NCI-H146 treated with DMSO at 0.1 percent for 48 hours (cell line): ENCODE measurements at regions not wholly inside any gene's neighbourhood (a gene's known extent, or its start where the extent isn't known, plus 50 kb on each side); places are given as distances from the start of the nearest gene placed in this dataset.
"Not testable (repeated sequence)": the region's sequence is repeated elsewhere in the genome, so short reads cannot be mapped to it uniquely, and the experiment has no call there.

ENCODE experiments used
- DNase-seq: peaks from one replicate; lab custom pipeline; 2025; ENCODE audit not compliant: unreplicated experiment; lab: John Stamatoyannopoulos, UW

DNA sequence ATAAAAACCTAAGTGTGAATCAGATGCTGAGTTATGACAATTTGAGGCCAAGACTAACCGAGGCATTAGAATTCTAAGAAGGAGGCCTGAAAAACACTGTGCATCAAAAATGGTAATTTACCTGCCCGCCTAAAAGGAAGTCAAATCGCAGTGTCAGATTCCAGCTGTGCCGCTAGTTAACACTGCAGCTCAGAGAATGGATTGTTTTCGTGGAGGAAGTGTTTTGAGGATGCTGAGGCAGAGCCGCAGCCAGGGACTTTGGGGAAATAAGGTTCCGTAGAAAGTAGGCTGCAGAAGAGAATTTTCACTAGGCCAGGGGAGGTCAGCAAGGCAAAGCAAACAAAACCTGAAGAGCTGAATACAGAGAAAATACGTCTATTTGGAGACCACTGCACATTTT is 226.4 kb upstream of the ISL1 start:
- no peak for DNase-seq

DNA sequence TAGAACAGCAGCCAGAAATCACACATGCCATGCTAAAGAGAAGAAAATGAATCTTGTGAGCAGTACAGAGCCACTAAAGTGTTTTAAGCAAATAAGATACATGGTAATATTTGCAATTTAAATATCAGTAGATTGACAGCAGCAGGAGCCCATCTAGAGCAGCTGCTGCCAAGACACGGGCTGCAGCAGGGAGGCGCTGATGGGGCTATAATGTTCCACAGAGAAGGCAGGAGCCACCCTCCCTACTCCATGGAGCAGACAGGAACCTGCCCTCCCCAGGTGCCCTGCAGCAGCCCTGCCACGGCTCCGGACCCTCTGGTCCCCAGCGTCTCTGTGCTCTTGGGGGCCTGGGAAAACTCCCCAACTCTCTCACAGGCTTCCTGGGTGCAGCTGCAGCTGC is 224.1 kb upstream of the ISL1 start:
- no peak for DNase-seq

GRCh38 chr5:51159606-51160005 is 223.6 kb upstream of the ISL1 start:
- no peak for DNase-seq

DNA sequence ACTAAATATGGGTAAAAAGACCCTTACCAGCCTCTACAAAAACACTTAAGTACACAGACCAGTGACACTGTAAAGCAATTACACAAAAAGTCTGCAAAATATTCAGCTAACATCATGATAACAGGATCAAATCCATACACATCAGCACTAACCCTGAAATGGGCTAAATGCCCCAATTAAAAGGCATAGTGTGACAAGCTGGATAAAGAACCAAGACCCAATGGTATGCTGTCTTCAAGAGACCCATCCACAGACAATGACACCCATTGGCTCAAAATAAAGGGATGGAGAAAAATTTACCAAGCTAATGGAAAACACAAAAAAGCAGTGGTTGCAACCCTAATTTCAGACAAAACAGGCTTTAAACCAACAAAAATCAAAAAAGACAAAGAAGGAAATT is 221.0 kb upstream of the ISL1 start:
- no peak for DNase-seq

GRCh38 chr5:51165621-51166020 is 217.6 kb upstream of the ISL1 start:
- not testable (repeated sequence) for DNase-seq

- DNase-seq, result peak; percentile 98
These were observed 210.2 kb upstream of the ISL1 start for GRCh38 chr5:51172903-51173626.

- no peak for DNase-seq
These were observed 201.9 kb upstream of the ISL1 start for GRCh38 chr5:51181208-51181894.

- peak; percentile 83 for DNase-seq
These were observed 197.4 kb upstream of the ISL1 start for GRCh38 chr5:51185850-51186329.

GRCh38 chr5:51188001-51188591 is 195.2 kb upstream of the ISL1 start:
- peak; percentile 97 for DNase-seq

- peak; percentile 59 for DNase-seq
These were observed 188.6 kb upstream of the ISL1 start for GRCh38 chr5:51194671-51195070.

GRCh38 chr5:51201024-51201423 is 182.2 kb upstream of the ISL1 start:
- DNase-seq, result peak; percentile 82

- DNase-seq, result no peak
These were observed 181.5 kb upstream of the ISL1 start for GRCh38 chr5:51201708-51202107.

DNA sequence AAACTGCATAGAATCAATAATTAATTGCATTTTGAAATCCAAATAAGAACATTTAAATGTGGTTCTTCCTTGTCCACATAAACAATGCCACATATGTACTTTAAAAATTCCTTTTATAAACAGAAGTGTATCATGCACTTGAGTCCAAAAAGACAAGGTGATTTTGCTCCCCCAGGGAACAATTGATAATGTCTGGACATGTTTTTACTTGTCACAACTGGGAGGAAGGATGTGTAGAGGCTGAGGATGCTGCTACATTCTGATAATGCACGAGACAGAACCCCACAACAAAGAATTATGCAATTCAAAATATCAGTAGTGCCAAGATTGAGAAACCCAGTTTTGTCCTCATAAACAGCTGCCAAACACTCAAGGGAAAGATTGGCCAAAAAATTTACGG is 181.1 kb upstream of the ISL1 start:
- no peak for DNase-seq

- no peak for DNase-seq
These were observed 179.7 kb upstream of the ISL1 start for GRCh38 chr5:51203598-51203997.

GRCh38 chr5:51208296-51208695 is 175.0 kb upstream of the ISL1 start:
- no peak for DNase-seq

GRCh38 chr5:51214746-51215145 is 168.5 kb upstream of the ISL1 start:
- no peak for DNase-seq

DNA sequence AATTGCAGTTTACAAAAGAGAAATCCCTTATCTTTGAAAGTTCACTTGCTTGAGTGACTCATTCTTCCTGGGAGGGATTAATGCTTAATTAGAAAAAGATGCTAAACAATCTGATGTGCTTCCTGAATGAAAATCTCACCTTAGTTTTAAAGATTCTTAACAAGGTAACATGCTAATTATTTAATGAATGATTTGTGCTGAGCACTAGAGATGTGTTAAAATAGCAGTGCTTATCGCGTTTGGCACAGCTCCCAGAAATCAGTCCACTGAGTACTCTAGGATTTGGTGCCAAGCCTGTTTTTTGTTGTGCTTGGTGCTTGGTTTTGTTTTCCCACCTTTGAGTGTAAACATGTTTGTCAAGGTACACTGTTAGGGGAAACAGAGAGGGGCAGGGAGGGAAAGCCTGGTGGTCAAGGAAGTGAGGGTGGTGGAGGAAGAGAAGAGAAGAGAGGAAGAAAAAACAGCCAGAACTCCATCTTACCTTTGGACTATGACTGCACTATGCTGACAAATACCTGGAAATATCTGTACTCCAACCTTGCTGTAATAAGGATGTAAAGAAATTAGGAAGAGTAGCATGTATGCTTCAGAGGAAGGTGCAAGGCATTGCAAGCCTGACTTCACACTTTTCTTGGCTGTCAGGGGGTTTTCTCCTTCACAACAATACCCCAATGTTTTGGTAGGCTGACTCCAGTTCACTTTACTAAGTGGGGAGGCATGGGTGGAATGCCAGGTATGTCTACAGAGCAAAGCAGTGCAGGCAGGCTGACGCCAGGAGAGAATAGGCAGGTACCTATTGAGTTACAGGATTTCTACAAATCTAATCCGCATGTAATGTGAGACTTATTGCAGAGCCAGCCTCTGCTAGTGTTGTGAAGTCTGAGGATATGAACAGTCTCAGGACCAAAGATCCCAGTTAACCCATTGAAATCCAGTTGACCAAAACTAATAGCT is 157.2 kb upstream of the ISL1 start:
- peak; percentile 62 for DNase-seq

DNA sequence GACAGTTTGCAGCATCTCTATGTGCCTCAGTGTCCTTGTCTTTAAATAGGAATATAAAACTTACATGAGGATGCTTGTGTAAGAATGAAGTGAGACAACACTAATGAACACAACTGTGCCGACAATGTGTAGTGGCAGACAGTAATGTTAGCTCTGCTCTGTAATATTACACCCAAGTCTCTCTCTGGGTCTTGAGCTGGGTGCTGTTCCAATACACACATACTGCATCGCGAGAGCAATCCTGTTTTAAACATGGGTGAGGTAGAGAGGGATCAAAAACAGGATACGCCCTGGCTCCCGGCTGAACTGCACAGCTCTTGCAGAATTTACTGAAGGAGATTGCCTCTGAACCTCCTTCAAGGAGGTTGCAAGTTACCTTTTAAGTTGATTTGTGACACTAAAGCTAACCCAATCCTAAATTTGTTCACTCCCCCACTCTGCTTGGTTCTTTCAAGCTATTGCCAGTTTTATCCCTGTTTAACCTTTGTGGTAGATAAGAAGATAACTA is 155.2 kb upstream of the ISL1 start:
- no peak for DNase-seq

- DNase-seq, result no peak
These were observed 152.9 kb upstream of the ISL1 start for GRCh38 chr5:51230336-51230735.

DNA sequence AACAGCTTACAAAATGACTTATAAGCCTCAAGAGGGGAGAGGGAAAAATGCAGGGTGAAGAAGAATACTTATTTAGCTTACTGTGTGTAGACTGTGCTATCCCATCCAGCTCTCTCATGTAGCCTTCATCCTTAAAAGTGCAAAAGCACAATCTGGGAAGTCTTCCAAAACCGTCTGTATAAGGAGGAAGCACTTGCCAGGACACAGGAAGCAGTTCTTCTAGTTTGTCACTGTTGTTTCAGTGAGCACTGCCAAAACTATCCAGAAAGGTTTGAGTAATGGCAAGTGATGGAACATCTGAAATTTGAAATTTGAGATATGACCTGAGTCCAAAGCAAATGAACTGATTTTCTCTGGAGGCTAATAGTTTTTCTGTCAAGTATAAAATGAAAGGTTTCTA is 140.8 kb upstream of the ISL1 start:
- DNase-seq, result no peak

DNA sequence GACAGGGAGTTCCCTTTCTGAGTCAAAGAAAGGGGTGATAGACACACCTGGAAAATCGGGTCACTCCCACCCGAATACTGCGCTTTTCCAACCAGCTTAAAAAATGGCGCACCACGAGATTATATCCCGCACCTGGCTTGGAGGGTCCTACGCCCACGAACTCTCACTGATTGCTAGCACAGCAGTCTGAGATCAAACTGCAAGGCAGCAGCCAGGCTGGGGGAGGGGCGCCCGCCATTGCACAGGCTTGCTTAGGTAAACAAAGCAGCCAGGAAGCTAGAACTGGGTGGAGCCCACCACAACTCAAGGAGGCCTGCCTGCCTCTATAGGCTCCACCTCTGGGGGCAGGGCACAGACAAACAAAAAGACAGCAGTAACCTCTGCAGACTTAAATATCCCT is 132.3 kb upstream of the ISL1 start:
- DNase-seq, result not testable (repeated sequence)
